OCI-LY1 (cell line): ENCODE measurements at regions not wholly inside any gene's neighbourhood (a gene's known extent, or its start where the extent isn't known, plus 50 kb on each side); places are given as distances from the start of the nearest gene placed in this dataset.

Source experiments
- CTCF ChIP-seq: fragments of 200-600 bp; sonication (generic), shearing (Covaris generic); IDR thresholded peaks from 2 replicates; pipeline ENCODE4 v1.5.1; 2017; ENCODE audit warnings: mild to moderate bottlenecking, antibody characterized with exemption, low read length, moderate library complexity, mixed read lengths
- EZH2 ChIP-seq: fragments of 200-600 bp; sonication (generic), shearing (Covaris generic); IDR thresholded peaks from 2 replicates; pipeline ENCODE4 v1.8.0; 2017; ENCODE audit warnings: borderline replicate concordance, mixed run types, mild to moderate bottlenecking, antibody characterized with exemption, low read length, moderate library complexity, mixed read lengths

GRCh38 chr5:3335301-3335700 is 260.3 kb upstream of the IRX1 start:
- TF ChIP-seq CTCF (no peak), EZH2 (no peak)
